Adrenal gland (tissue), 5 donors: ENCODE measurements at regions not wholly inside any gene's neighbourhood (a gene's known extent, or its start where the extent isn't known, plus 50 kb on each side); places are given as distances from the start of the nearest gene placed in this dataset.

Experiments
- CTCF ChIP-seq, 6 experiments: fragments of 450-650 bp in 4 of 6; fragments of 200-600 bp in 2 of 6; sonication (generic) in 1 of 6; IDR thresholded peaks; 1 replicate in 5 of 6; 2 replicates in 1 of 6; pipeline versions ENCODE4 v1.5.1 to v1.8.0; 2016 to 2021; ENCODE audit warnings: antibody characterized with exemption in 6 of 6, mild to moderate bottlenecking in 2 of 6, moderate library complexity in 1 of 6
- POLR2A ChIP-seq, 2 donors: fragments of 450-650 bp; IDR thresholded peaks; one replicate each; pipeline ENCODE4 v1.6.1; 2017; ENCODE audit warnings: antibody characterized with exemption in 2 of 2, mild to moderate bottlenecking in 2 of 2, moderate library complexity in 1 of 2
- donor health status: DM: no; HTN: no; CAD: no.

- TF ChIP-seq POLR2A (IDR thresholded peaks at IDR 0.05) (no peak), CTCF (IDR thresholded peaks at IDR 0.05) (no peak)
Measured at GRCh38 chr21:14827468-14827867, 237.3 kb downstream of the NRIP1 start.
